Ishikawa (cell line): ENCODE measurements at regions not wholly inside any gene's neighbourhood (a gene's known extent, or its start where the extent isn't known, plus 50 kb on each side); places are given as distances from the start of the nearest gene placed in this dataset.

Experiments
- CREB1 ChIP-seq: IDR thresholded peaks from 2 replicates; pipeline ENCODE4 v1.6.1; 2012; ENCODE audit warnings: low read depth
- EGR1 ChIP-seq: IDR thresholded peaks from 2 replicates; pipeline ENCODE4 v1.6.1; 2012
- EP300 ChIP-seq: IDR thresholded peaks from 2 replicates; pipeline ENCODE4 v1.6.1; 2012; ENCODE audit warnings: borderline replicate concordance
- FOXM1 ChIP-seq: IDR thresholded peaks from 2 replicates; pipeline ENCODE4 v1.6.1; 2012; ENCODE audit warnings: low read depth, borderline replicate concordance
- NFIC ChIP-seq: IDR thresholded peaks from 2 replicates; pipeline ENCODE4 v1.6.1; 2012
- RAD21 ChIP-seq: IDR thresholded peaks from 2 replicates; pipeline ENCODE4 v1.6.1; 2012; ENCODE audit warnings: low read depth
- TAF1 ChIP-seq: IDR thresholded peaks from 2 replicates; pipeline ENCODE4 v1.6.1; 2012; ENCODE audit warnings: low read depth, mild to moderate bottlenecking
- TCF12 ChIP-seq: IDR thresholded peaks from 2 replicates; pipeline ENCODE4 v1.6.1; 2012; ENCODE audit warnings: low read depth
- TEAD4 ChIP-seq: IDR thresholded peaks from 2 replicates; pipeline ENCODE4 v1.6.1; 2012
- ZBTB7A ChIP-seq: IDR thresholded peaks from 2 replicates; pipeline ENCODE4 v1.6.1; 2012; ENCODE audit warnings: low read depth
- TF ChIP-seq, protein P1 (sequence below): IDR thresholded peaks from 2 replicates; pipeline ENCODE4 v1.6.1; 2012
- TF ChIP-seq, protein P2 (sequence below): IDR thresholded peaks from 2 replicates; pipeline ENCODE4 v1.6.1; 2012
- TF ChIP-seq, protein P3 (sequence below): IDR thresholded peaks from 2 replicates; pipeline ENCODE4 v1.6.1; 2012; ENCODE audit warnings: low read depth, mild to moderate bottlenecking

DNA sequence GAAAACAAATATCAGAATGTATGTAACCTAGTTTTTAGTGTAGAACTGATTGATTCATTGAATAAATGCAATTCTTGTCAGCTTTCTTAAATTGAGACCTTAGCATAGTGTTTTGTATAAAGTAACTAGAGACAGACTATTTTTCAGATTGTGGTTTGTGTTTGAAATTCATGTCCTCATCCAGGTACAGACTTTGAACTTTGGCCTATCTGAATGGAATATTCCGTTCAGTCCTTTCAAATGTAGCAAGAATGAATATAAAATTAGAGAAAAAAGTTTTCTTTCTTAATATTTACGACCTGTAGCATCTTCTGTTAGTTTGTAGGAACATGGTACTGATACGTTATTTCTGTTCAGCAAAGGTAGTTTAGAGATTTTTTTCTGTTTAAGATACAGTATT, 378.4 kb upstream of the RGS6 start:
- TF ChIP-seq, protein P1, sequence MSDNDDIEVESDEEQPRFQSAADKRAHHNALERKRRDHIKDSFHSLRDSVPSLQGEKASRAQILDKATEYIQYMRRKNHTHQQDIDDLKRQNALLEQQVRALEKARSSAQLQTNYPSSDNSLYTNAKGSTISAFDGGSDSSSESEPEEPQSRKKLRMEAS, result no peak
- TF ChIP-seq EGR1 (no peak), TAF1 (no peak), EP300 (no peak), ZBTB7A (no peak), CREB1 (no peak), TEAD4 (no peak), RAD21 (no peak), TCF12 (no peak), FOXM1 (no peak), NFIC (no peak)
- TF ChIP-seq, protein P2, sequence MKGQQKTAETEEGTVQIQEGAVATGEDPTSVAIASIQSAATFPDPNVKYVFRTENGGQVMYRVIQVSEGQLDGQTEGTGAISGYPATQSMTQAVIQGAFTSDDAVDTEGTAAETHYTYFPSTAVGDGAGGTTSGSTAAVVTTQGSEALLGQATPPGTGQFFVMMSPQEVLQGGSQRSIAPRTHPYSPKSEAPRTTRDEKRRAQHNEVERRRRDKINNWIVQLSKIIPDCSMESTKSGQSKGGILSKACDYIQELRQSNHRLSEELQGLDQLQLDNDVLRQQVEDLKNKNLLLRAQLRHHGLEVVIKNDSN, result no peak
- TF ChIP-seq, protein P3, sequence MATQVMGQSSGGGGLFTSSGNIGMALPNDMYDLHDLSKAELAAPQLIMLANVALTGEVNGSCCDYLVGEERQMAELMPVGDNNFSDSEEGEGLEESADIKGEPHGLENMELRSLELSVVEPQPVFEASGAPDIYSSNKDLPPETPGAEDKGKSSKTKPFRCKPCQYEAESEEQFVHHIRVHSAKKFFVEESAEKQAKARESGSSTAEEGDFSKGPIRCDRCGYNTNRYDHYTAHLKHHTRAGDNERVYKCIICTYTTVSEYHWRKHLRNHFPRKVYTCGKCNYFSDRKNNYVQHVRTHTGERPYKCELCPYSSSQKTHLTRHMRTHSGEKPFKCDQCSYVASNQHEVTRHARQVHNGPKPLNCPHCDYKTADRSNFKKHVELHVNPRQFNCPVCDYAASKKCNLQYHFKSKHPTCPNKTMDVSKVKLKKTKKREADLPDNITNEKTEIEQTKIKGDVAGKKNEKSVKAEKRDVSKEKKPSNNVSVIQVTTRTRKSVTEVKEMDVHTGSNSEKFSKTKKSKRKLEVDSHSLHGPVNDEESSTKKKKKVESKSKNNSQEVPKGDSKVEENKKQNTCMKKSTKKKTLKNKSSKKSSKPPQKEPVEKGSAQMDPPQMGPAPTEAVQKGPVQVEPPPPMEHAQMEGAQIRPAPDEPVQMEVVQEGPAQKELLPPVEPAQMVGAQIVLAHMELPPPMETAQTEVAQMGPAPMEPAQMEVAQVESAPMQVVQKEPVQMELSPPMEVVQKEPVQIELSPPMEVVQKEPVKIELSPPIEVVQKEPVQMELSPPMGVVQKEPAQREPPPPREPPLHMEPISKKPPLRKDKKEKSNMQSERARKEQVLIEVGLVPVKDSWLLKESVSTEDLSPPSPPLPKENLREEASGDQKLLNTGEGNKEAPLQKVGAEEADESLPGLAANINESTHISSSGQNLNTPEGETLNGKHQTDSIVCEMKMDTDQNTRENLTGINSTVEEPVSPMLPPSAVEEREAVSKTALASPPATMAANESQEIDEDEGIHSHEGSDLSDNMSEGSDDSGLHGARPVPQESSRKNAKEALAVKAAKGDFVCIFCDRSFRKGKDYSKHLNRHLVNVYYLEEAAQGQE, result no peak
